GM18499 (cell line): ENCODE measurements at regions not wholly inside any gene's neighbourhood (a gene's known extent, or its start where the extent isn't known, plus 50 kb on each side); places are given as distances from the start of the nearest gene placed in this dataset.
"Not testable (repeated sequence)": the region's sequence is repeated elsewhere in the genome, so short reads cannot be mapped to it uniquely, and the experiment has no call there.

Source experiments
- ATAC-seq: cut with Tn5 transposase; IDR thresholded peaks from one replicate; pipeline ENCODE4 v1.9.1; 2021; ENCODE audit warnings: moderate number of reproducible peaks; ENCODE audit not compliant: insufficient read depth, unreplicated experiment

GRCh38 chr7:55705728-55706450 is 133.6 kb upstream of the VOPP1 start:
- not testable (repeated sequence) for ATAC-seq

- not testable (repeated sequence) for ATAC-seq
Observed at GRCh38 chr7:55702831-55703230, 130.5 kb upstream of the VOPP1 start.

DNA sequence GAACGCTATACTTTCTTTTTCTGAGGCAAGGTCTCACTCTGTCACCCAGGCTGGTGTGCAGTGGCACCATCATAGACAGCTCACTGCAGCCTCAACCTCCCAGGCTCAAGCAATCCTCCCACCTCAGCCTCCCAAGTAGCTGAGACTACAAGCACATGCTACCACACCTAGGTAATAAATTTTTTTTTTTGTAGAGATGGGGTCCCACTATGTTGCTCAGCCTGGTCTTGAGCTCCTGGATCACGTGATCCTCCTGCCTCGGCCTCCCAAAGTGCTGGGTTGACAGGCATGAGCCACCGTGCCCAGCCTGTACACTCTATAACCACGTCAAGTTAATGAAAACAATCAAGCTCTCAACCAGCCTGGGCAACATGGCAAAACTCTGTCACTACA is 127.1 kb upstream of the VOPP1 start:
- not testable (repeated sequence) for ATAC-seq

DNA sequence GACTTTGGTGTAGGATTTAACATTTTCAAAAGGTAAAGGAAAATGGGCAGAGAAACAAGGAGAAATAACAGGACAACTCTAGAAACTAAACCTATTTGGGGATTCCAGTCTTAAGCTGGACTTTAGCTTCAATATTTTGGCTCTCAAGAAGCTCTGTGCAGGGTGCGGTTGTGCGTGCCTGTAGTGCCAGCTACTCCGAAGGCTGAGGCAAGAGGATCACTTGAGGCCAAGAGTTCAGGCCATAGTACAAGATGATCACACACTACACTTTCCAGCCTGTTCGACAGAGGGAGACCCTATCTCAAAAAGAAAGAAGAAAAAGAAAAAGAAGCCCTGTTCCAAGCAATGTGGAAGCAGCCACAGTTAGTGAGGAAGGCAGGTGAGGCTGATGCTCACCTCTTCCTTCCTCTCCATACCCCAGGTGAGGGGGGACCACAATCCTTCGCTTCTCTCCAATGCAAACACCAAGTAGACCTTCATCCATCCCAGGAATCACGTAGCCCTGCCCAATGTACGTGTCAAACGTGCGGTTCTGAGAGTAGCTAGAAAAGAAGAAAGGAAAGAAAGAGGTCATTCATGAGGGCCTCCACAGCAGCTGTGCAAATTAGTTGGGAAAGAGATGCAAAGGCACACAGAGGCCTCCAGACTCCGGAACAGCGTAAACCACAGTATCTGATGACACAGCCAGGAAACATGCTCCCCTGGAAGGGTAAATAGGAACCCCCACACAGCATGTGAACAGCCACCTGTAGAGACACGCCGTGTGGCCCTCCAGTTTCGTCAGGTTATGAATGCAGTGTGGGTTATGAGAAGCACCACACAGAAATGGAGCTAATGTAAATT is 126.5 kb upstream of the VOPP1 start:
- ATAC-seq, result peak; percentile 90

GRCh38 chr7:55695893-55696701 is 123.8 kb upstream of the VOPP1 start:
- ATAC-seq, result not testable (repeated sequence)

GRCh38 chr7:55694484-55694883 is 122.2 kb upstream of the VOPP1 start:
- not testable (repeated sequence) for ATAC-seq

DNA sequence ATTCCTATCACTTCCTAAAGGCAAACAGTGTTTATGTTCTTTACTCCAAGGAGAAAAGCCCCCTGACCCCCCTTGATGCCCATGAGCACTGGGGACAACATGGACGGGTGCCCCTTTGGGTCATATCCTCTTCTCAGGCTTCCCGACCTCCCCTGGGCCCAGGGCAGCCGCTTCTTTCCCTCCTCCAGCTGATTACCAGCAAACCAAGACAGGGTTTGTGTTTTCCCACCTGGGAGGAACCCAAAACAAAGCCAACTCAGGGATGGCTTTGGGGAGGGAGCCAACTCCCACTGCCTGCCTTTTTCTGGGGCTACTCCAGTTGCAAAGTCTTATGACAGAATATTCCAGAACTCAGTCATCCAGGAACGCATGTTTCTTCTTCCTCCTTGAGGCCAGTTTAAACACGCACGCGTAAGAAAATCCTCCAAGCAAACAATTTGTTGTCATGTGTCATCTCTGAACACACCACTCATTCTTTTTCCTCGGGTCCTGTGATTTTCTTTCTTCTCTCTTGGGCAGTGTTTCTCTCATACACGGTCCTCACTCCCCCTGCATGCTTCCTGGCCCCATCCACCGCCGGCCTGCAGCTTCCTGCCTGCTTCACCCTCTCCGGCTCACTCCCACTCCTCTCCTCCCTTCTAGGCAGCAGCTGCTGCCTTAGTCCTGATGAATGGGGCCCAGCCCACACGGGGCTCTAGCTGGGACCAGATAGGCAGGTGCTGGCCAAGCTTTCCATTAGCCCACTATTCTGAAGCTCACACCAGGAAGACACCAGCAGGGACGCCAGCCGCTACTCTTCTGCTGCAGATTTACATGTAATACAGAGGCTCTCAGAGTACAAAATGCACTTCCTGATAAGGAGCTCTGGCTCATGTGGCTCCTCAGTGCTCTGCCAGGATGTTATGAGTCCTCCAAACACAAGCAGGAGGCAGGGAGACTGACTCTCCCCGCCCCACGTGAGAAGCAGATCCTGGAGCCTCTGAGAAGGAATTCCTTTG is 116.7 kb upstream of the VOPP1 start:
- ATAC-seq, result not testable (repeated sequence)

DNA sequence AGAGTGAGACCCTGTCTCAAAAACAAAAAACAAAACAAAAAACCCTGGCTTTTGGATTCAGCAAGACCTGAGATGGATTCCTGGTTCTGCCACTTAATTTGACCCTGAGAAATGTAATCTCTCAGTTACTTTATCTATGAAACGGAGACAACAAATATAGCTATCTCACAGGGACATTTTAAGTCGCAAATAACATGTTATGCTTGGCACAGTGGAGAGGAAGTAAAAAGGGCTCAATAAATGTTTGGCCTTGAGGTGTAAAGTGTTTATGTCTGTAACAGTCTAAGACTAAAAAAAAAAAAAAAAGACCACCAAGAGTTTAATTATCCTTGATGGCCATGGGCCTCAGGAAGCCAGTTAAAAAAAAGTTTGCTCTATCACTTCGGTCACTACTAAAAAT is 116.0 kb upstream of the VOPP1 start:
- not testable (repeated sequence) for ATAC-seq

DNA sequence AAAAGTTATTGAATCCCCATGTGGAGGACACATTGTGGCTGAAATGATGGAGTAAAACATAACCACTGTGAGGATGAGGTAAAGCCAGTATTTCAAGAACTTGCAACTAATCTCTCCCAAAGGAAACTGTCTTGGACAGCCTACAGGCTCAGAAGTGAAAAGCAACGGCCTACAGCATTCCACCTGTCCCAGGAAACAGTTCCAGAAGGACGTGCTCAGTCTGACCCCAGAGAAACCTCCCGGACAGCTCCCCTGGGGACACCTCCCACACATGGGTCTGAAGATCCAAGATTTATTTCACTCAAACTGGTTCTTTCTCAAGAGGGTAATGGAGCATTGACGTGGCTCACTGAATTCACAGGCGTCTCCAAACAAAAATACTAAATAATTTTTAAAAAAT is 115.0 kb upstream of the VOPP1 start:
- ATAC-seq, result not testable (repeated sequence)

- not testable (repeated sequence) for ATAC-seq
Observed at GRCh38 chr7:55686771-55687170, 114.5 kb upstream of the VOPP1 start.

DNA sequence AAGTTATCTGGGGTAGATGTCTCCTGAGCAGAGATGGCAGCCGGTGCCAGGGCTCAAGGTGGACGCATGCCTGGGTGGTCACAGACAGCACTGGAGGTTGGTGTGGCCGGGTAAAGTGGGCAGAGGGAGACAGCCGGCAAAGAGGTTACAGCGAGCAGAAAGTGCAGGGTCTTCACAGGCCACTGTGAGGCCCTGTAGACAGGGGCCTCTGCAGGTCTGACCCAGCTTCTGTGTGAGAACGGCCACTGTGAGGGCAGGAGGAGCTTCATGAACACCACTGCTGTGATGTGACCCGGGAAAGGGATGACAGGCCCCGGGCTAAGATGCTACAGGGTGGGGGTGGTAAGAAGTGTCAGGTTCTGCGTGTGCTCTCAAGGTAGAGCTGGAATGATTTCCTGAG is 111.2 kb upstream of the VOPP1 start:
- not testable (repeated sequence) for ATAC-seq

GRCh38 chr7:55675589-55675988 is 103.3 kb upstream of the VOPP1 start:
- not testable (repeated sequence) for ATAC-seq

DNA sequence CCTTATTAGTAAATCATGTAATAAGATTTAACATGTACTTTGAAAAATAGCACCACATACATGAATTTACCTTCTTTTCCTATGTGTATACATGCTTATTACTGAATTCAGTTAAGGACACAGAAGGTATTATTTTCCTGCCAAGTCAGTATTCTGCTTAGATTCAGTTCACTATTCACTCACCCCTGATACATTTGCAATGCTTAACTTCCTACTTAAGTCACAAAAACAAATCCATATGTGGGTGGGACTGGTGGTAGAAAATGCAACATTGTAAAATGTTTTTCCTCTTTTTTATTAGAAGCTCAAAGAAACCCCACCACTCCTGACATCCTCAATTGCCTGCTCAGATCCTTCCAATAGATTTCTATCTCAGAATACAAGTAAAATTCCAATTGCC is 101.2 kb upstream of the VOPP1 start:
- ATAC-seq, result not testable (repeated sequence)

GRCh38 chr7:55672084-55672483 is 99.8 kb upstream of the VOPP1 start:
- not testable (repeated sequence) for ATAC-seq

GRCh38 chr7:55657654-55658053 is 85.4 kb upstream of the VOPP1 start:
- ATAC-seq, result no peak

DNA sequence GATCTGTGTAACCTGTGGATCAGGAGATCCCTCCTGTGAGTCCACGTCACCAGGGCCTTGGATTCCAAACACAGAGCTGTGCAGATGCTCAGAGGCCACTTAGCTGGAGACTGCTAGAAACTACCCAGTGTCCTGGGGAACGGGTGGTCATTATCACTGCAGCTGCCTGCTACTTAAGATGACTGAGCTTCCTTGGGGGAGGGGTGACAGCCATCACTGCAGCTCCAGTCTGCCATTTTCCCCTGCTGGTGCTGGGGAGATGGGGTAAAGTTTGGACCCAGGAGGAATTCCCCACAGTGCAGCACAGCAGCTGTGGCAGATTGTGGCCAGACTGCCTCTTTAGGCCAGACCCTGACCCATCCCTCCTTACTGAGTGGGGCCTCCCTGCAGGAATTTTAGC is 78.8 kb upstream of the VOPP1 start:
- no peak for ATAC-seq

- no peak for ATAC-seq
Observed at GRCh38 chr7:55649238-55649637, 76.9 kb upstream of the VOPP1 start.

- ATAC-seq, result no peak
Observed at GRCh38 chr7:55644567-55644966, 72.3 kb upstream of the VOPP1 start.

- ATAC-seq, result no peak
Observed at GRCh38 chr7:55642266-55642665, 70.0 kb upstream of the VOPP1 start.
